Endothelial cell of umbilical vein (primary cell): ENCODE measurements at regions not wholly inside any gene's neighbourhood (a gene's known extent, or its start where the extent isn't known, plus 50 kb on each side); places are given as distances from the start of the nearest gene placed in this dataset.

ENCODE experiments used
- BruUV-seq: library from RNA; stranded (reverse); fragments of 400-500 nt; replicated peaks from 2 replicates; lab custom pipeline; 2021; lab: Mats Ljungman, UMichigan
- CTCF ChIA-PET: fragments of 300-600, 350-600 bp; sonication (Branson Sonifier 250); formaldehyde crosslinking; loops from one replicate; lab custom pipeline; 2021; ENCODE audit warnings: antibody characterized with exemption, inconsistent platforms; lab: Charles Lee
- POLR2A ChIA-PET: fragments of 300-600, 350-600 bp; sonication (Branson Sonifier 250); formaldehyde crosslinking; loops from one replicate; lab custom pipeline; 2021; ENCODE audit warnings: antibody characterized with exemption, inconsistent platforms; lab: Charles Lee
- DNase-seq: peaks from one replicate; pipeline ENCODE4 v3.0.0-alpha.2; 2011; ENCODE audit warnings: low read depth, low spot score
- FAIRE-seq: peaks from 2 replicates; lab custom pipeline; 2011; peaks lifted over from hg19 to GRCh38; lab: Jason Lieb, UNC
- H2AFZ ChIP-seq: 2 replicates; pipeline ENCODE4 v1.6.0; 2012; ENCODE audit warnings: low read depth, low read length, control low read depth, inconsistent platforms
- H3K27ac ChIP-seq: 2 replicates; pipeline ENCODE4 v1.5.1; 2011; ENCODE audit warnings: low read depth, mild to moderate bottlenecking, control low read depth, low read length, moderate library complexity; ENCODE audit not compliant: insufficient read depth
- H3K27me3 ChIP-seq, 2 experiments: 2 replicates each; pipeline versions ENCODE4 v1.6.0 to v1.6.1; 2011; ENCODE audit warnings: low read length in 2 of 2, mixed read lengths in 1 of 2; ENCODE audit not compliant: control insufficient read depth in 2 of 2, insufficient read depth in 2 of 2
- H3K36me3 ChIP-seq, 2 experiments: 2 replicates in 1 of 2; 3 replicates in 1 of 2; pipeline ENCODE4 v1.5.1; 2011; ENCODE audit warnings: low read length in 2 of 2, mild to moderate bottlenecking in 1 of 2, moderate library complexity in 1 of 2; ENCODE audit not compliant: control insufficient read depth in 2 of 2, insufficient read depth in 2 of 2; ENCODE audit errors: extremely low read depth in 1 of 2
- H3K4me1 ChIP-seq: 3 replicates; pipeline ENCODE4 v1.5.1; 2011; ENCODE audit warnings: mild to moderate bottlenecking, low read length; ENCODE audit not compliant: control insufficient read depth, insufficient read depth; ENCODE audit errors: extremely low read depth
- H3K4me2 ChIP-seq: 2 replicates; pipeline ENCODE4 v1.6.1; 2011; ENCODE audit warnings: low read length, control low read depth, mixed read lengths; ENCODE audit not compliant: insufficient read depth
- H3K4me3 ChIP-seq, 3 experiments: fragments of 200-600 bp in 1 of 3; sonication (generic), shearing (Covaris generic) in 1 of 3; replicated peaks in 1 of 3; 2 replicates each; pipeline ENCODE4 v1.5.1; 2011 to 2016; ENCODE audit warnings: control low read depth in 3 of 3, low read length in 3 of 3, mild to moderate bottlenecking in 2 of 3, inconsistent platforms in 1 of 3, low read depth in 1 of 3, moderate library complexity in 1 of 3; ENCODE audit not compliant: insufficient read depth in 1 of 3
- H3K79me2 ChIP-seq: 2 replicates; pipeline ENCODE4 v1.6.0; 2012; ENCODE audit warnings: low read length, inconsistent platforms; ENCODE audit not compliant: control insufficient read depth, insufficient read depth
- H3K9ac ChIP-seq: replicated peaks from 2 replicates; pipeline ENCODE3; 2011; ENCODE audit warnings: low read length, control low read depth; ENCODE audit not compliant: insufficient read depth; ENCODE audit errors: extremely low read depth
- H3K9me1 ChIP-seq: replicated peaks from 3 replicates; pipeline ENCODE4 v1.6.0; 2011; ENCODE audit warnings: mild to moderate bottlenecking, low read length; ENCODE audit not compliant: control insufficient read depth, insufficient read depth; ENCODE audit errors: extremely low read depth
- H3K9me3 ChIP-seq: replicated peaks from 2 replicates; pipeline ENCODE4 v1.5.1; 2012; ENCODE audit warnings: low read length, inconsistent platforms; ENCODE audit not compliant: control insufficient read depth, insufficient read depth
- H4K20me1 ChIP-seq: replicated peaks from 2 replicates; pipeline ENCODE3; 2011; ENCODE audit warnings: mild to moderate bottlenecking, low read length; ENCODE audit not compliant: control insufficient read depth, insufficient read depth; ENCODE audit errors: extremely low read depth
- EZH2 ChIP-seq: IDR thresholded peaks from 2 replicates; pipeline ENCODE4 v1.6.1; 2012; ENCODE audit warnings: borderline replicate concordance, low read depth, mild to moderate bottlenecking, moderate library complexity, low read length, inconsistent platforms; ENCODE audit not compliant: severe bottlenecking
- FOS ChIP-seq: IDR thresholded peaks from 2 replicates; pipeline ENCODE4 v1.6.1; 2011; ENCODE audit warnings: mild to moderate bottlenecking, low read length, moderate library complexity, borderline replicate concordance; ENCODE audit not compliant: insufficient read depth
- GATA2 ChIP-seq: IDR thresholded peaks from 2 replicates; pipeline ENCODE4 v1.7.0; 2011; ENCODE audit warnings: low read depth, mild to moderate bottlenecking, moderate library complexity, mixed read lengths, low read length; ENCODE audit not compliant: insufficient read length, insufficient read depth
- JUN ChIP-seq: IDR thresholded peaks from 2 replicates; pipeline ENCODE4 v1.6.1; 2011; ENCODE audit warnings: borderline replicate concordance, low read depth; ENCODE audit not compliant: insufficient read length, insufficient read depth
- MAX ChIP-seq: IDR thresholded peaks from 2 replicates; pipeline ENCODE4 v1.6.1; 2011; ENCODE audit not compliant: insufficient read depth, insufficient read length
- MYC ChIP-seq: IDR thresholded peaks from one replicate; pipeline ENCODE4 v1.6.1; 2011; ENCODE audit warnings: mild to moderate bottlenecking, low read depth, low read length
- POLR2A ChIP-seq: IDR thresholded peaks from 2 replicates; pipeline ENCODE4 v1.6.1; 2012; ENCODE audit warnings: low read depth, mild to moderate bottlenecking, control low read depth, low read length
- POLR2AphosphoS5 ChIP-seq: IDR thresholded peaks from 2 replicates; pipeline ENCODE4 v1.6.1; 2012; ENCODE audit warnings: low read depth, mild to moderate bottlenecking, control low read depth, low read length, moderate library complexity; ENCODE audit not compliant: insufficient read depth
- dilution Hi-C: fragments of 300-500 bp; cut with MboI; formaldehyde crosslinking; loops from one replicate; pipeline ENCODE4 v1.15.0; 2019; ENCODE audit warnings: low sequenced_read_pairs; ENCODE audit not compliant: extremely low pct_ligation_motif_present
- intact Hi-C: fragments of 100-400 bp; cut with micrococcal nuclease; formaldehyde crosslinking; loops from one replicate; pipeline ENCODE4 v1.10.0; 2022
- TF ChIP-seq, protein P1 (sequence below), 2 donors: IDR thresholded peaks; 1 replicate in 1 of 2; 2 replicates in 1 of 2; pipeline ENCODE4 v1.5.1; 2011; ENCODE audit warnings: low read length in 2 of 2, mild to moderate bottlenecking in 2 of 2, moderate library complexity in 2 of 2, control low read depth in 1 of 2, inconsistent platforms in 1 of 2, low read depth in 1 of 2; ENCODE audit not compliant: insufficient read depth in 1 of 2; ENCODE audit errors: extremely low read depth in 1 of 2

DNA sequence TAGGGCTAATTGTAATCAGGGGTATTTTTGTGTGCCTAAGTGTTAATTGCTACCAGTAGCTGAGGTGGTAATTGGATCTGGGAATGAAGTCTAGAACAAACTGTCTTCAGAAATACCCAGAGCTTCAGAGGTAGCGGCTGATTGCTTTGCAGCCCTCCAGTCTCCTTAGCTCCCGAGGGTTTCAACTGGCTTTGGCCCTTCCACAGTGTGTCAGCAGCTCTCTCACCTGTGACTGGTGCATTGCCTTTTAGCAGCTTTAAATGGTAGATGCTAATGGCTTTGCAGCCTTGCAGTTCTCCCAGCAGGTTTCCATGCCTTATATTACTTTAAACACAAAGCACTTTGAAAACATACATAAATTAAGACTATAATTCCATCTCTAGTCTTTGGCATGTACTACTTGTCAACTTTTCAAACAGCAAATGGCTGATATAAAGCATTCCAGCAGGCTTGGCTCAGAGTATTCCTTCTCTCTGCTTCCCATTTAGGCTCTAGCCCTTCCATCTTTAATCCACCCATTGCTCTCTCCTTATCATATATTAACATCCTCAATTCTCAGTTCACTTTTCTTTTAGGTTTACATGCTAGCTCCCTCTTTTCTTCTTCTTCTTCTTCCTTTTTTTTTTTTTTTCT lies 156.4 kb upstream of the GALNT13 start:
- no peak overlapping the region for H3K4me3 ChIP-seq
- BruUV-seq = no TSS peak
- ChIA-PET CTCF (no interaction called here), POLR2A (no interaction called here)
- no peak for TF ChIP-seq MAX
- TF ChIP-seq POLR2AphosphoS5 = no peak
- no peak for TF ChIP-seq POLR2A
- no peak for TF ChIP-seq JUN
- TF ChIP-seq FOS = no peak
- TF ChIP-seq MYC = no peak
- TF ChIP-seq, protein P1, sequence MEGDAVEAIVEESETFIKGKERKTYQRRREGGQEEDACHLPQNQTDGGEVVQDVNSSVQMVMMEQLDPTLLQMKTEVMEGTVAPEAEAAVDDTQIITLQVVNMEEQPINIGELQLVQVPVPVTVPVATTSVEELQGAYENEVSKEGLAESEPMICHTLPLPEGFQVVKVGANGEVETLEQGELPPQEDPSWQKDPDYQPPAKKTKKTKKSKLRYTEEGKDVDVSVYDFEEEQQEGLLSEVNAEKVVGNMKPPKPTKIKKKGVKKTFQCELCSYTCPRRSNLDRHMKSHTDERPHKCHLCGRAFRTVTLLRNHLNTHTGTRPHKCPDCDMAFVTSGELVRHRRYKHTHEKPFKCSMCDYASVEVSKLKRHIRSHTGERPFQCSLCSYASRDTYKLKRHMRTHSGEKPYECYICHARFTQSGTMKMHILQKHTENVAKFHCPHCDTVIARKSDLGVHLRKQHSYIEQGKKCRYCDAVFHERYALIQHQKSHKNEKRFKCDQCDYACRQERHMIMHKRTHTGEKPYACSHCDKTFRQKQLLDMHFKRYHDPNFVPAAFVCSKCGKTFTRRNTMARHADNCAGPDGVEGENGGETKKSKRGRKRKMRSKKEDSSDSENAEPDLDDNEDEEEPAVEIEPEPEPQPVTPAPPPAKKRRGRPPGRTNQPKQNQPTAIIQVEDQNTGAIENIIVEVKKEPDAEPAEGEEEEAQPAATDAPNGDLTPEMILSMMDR (IDR thresholded peaks at IDR 0.05; ENCODE audit: extremely low read depth in 1 of 2, insufficient read depth in 1 of 2, low read depth in 1 of 2, low read length in 2 of 2) = no peak
- no peak for TF ChIP-seq GATA2
- TF ChIP-seq EZH2 = no peak
- intact Hi-C loops = no loop called here
- dilution Hi-C loops = no loop called here
- no peak overlapping the region for H2AFZ ChIP-seq
- H4K20me1 ChIP-seq = no peaks in the 10 kb centered on the region
- no peak overlapping the region for H3K27ac ChIP-seq
- no peaks in the 10 kb centered on the region for H3K27me3 ChIP-seq
- H3K9me1 ChIP-seq = no peaks in the 10 kb centered on the region
- FAIRE-seq (no peak), DNase-seq (no peak)
- H3K9ac ChIP-seq = no peak overlapping the region
- H3K4me2 ChIP-seq = no peak overlapping the region
- H3K9me3 ChIP-seq = peaks cover 2% of the 10 kb centered on the region
- H3K36me3 ChIP-seq = no peaks in the 10 kb centered on the region
- H3K79me2 ChIP-seq = no peaks in the 10 kb centered on the region
- no peaks in the 10 kb centered on the region for H3K4me1 ChIP-seq
